ENCODE measurements at regions not wholly inside any gene's neighbourhood (a gene's known extent, or its start where the extent isn't known, plus 50 kb on each side); places are given as distances from the start of the nearest gene placed in this dataset.

DNA sequence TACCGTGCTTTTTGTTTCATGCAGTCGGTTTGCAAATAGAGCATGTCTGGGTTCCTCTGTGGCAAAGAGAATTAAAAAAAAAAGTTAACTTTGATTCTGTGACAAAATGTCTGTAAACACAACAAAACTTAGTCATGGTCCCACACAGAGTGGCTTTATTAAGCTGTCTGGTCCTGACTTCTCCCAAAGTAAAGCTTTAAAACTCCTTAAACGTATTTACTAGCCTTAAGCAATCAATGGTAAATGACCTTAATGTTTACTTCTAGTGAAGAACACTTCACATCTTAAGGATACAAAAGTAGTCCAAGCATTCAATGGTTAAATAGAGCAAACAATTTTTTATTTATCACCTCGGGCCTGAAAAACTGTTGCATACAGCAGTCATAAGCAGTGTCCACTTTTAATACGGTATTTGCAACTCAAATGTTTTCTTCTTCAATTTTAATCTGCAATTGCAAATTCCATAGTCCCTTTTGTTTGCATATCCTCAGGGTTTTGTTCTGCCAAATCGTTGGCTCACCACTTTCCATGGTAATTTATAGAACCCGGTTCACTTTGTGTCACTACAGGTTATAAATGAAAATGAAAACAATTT, 453.0 kb upstream of the MIS18BP1 start:
- Histone ChIP-seq H3K36me3 (ENCODE audit: control insufficient read depth in 1 of 2, insufficient read depth in 2 of 2, low read length in 2 of 2) (no peaks in the 10 kb centered on the region), H3K9me2 (ENCODE audit: insufficient read depth) (no peaks in the 10 kb centered on the region), H3K27me3 (ENCODE audit: insufficient read depth, low read length) (no peaks in the 10 kb centered on the region), H3K4me3 (replicated peaks in 1 of 2; ENCODE audit: low read depth in 1 of 2, low read length in 2 of 2) (no peak overlapping the region), H3K9ac (ENCODE audit: low read length) (no peak overlapping the region), H3K4me1 (ENCODE audit: control insufficient read depth in 1 of 2, insufficient read depth in 2 of 2, low read length in 2 of 2) (no peaks in the 10 kb centered on the region), H3K79me2 (ENCODE audit: insufficient read depth, low read length) (no peaks in the 10 kb centered on the region), H3K27ac (ENCODE audit: low read depth, low read length) (no peak overlapping the region), H3K4me2 (ENCODE audit: low read length) (no peak overlapping the region), H4K20me1 (ENCODE audit: insufficient read depth) (no peaks in the 10 kb centered on the region), H3K9me3 (ENCODE audit: control insufficient read depth in 1 of 2, insufficient read depth in 1 of 2, low read depth in 1 of 2, low read length in 2 of 2) (0 out of 4 replicates have a peak, but pooled peaks cover 0 to 4% of the 10 kb centered on the region in 2 experiments), H2AFZ (ENCODE audit: low read depth, low read length, poor library complexity, severe bottlenecking) (no peak overlapping the region)
- intact Hi-C loops (cut with micrococcal nuclease) = no loop called here
- no TSS peak for BruUV-seq (replicated peaks)
- TF ChIP-seq EZH2 (IDR thresholded peaks at IDR 0.05) (no peak), EZH2phosphoT487 (IDR thresholded peaks at IDR 0.05; ENCODE audit: borderline replicate concordance) (no peak), JUND (IDR thresholded peaks at IDR 0.05) (no peak), ZNF274 (IDR thresholded peaks at IDR 0.05; ENCODE audit: low read depth, low read length) (no peak), YY1 (IDR thresholded peaks at IDR 0.05; ENCODE audit: extremely low read depth, insufficient replicate concordance, low read depth, low read length) (no peak), POLR2A (IDR thresholded peaks at IDR 0.05; ENCODE audit: borderline replicate concordance, extremely low read depth, insufficient read depth, insufficient read length) (no peak), ELF1 (IDR thresholded peaks at IDR 0.05; ENCODE audit: borderline replicate concordance, low read depth) (no peak), SP1 (IDR thresholded peaks at IDR 0.05; ENCODE audit: low read depth) (no peak), ZFX (IDR thresholded peaks at IDR 0.05) (no peak), EGR1 (IDR thresholded peaks at IDR 0.05; ENCODE audit: low read depth) (no peak), TCF7L2 (IDR thresholded peaks at IDR 0.05; ENCODE audit: borderline replicate concordance, extremely low read depth, insufficient read depth, insufficient read length) (no peak), SRF (IDR thresholded peaks at IDR 0.05; ENCODE audit: low read depth) (no peak), POLR2AphosphoS5 (IDR thresholded peaks at IDR 0.05; ENCODE audit: low read depth, low read length) (no peak)
- TF ChIP-seq, protein P1, sequence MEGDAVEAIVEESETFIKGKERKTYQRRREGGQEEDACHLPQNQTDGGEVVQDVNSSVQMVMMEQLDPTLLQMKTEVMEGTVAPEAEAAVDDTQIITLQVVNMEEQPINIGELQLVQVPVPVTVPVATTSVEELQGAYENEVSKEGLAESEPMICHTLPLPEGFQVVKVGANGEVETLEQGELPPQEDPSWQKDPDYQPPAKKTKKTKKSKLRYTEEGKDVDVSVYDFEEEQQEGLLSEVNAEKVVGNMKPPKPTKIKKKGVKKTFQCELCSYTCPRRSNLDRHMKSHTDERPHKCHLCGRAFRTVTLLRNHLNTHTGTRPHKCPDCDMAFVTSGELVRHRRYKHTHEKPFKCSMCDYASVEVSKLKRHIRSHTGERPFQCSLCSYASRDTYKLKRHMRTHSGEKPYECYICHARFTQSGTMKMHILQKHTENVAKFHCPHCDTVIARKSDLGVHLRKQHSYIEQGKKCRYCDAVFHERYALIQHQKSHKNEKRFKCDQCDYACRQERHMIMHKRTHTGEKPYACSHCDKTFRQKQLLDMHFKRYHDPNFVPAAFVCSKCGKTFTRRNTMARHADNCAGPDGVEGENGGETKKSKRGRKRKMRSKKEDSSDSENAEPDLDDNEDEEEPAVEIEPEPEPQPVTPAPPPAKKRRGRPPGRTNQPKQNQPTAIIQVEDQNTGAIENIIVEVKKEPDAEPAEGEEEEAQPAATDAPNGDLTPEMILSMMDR (IDR thresholded peaks at IDR 0.05 in 2 of 3, conservative IDR thresholded peaks at IDR 0.05 in 1 of 3; ENCODE audit: borderline replicate concordance in 1 of 3, insufficient read depth in 1 of 3, low read depth in 2 of 3, low read length in 2 of 3) = no peak
- TF ChIP-seq, protein P2, sequence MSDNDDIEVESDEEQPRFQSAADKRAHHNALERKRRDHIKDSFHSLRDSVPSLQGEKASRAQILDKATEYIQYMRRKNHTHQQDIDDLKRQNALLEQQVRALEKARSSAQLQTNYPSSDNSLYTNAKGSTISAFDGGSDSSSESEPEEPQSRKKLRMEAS (IDR thresholded peaks at IDR 0.05) = no peak
- TF ChIP-seq, protein P3, sequence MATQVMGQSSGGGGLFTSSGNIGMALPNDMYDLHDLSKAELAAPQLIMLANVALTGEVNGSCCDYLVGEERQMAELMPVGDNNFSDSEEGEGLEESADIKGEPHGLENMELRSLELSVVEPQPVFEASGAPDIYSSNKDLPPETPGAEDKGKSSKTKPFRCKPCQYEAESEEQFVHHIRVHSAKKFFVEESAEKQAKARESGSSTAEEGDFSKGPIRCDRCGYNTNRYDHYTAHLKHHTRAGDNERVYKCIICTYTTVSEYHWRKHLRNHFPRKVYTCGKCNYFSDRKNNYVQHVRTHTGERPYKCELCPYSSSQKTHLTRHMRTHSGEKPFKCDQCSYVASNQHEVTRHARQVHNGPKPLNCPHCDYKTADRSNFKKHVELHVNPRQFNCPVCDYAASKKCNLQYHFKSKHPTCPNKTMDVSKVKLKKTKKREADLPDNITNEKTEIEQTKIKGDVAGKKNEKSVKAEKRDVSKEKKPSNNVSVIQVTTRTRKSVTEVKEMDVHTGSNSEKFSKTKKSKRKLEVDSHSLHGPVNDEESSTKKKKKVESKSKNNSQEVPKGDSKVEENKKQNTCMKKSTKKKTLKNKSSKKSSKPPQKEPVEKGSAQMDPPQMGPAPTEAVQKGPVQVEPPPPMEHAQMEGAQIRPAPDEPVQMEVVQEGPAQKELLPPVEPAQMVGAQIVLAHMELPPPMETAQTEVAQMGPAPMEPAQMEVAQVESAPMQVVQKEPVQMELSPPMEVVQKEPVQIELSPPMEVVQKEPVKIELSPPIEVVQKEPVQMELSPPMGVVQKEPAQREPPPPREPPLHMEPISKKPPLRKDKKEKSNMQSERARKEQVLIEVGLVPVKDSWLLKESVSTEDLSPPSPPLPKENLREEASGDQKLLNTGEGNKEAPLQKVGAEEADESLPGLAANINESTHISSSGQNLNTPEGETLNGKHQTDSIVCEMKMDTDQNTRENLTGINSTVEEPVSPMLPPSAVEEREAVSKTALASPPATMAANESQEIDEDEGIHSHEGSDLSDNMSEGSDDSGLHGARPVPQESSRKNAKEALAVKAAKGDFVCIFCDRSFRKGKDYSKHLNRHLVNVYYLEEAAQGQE (IDR thresholded peaks at IDR 0.05; ENCODE audit: low read depth) = no peak
- TF ChIP-seq, protein P4, sequence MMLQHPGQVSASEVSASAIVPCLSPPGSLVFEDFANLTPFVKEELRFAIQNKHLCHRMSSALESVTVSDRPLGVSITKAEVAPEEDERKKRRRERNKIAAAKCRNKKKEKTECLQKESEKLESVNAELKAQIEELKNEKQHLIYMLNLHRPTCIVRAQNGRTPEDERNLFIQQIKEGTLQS (IDR thresholded peaks at IDR 0.05) = no peak
- ChIA-PET CTCF (no interaction called here), RAD21 (ENCODE audit: low non-redundant PET in 1 of 2, low total read pairs in 2 of 2, uncharacterized antibody in 2 of 2, unreplicated experiment in 2 of 2) (no interaction called here), POLR2A (no interaction called here)
- ATAC-seq (no peak), DNase-seq (ENCODE audit: low read depth, low spot score) (no peak)
